IMR-90 (cell line): ENCODE measurements at regions not wholly inside any gene's neighbourhood (a gene's known extent, or its start where the extent isn't known, plus 50 kb on each side); places are given as distances from the start of the nearest gene placed in this dataset.
A peak's percentile ranks its signal among the peaks of the same experiment; 100 is the strongest.

Source experiments
- ATAC-seq: fragments of 200-7000 bp; cut with Tn5 transposase; 2 replicates; pipeline ENCODE4 v1.9.1; 2020; ENCODE audit warnings: low read depth, mild to moderate bottlenecking, moderate library complexity
- BruUV-seq: library from RNA; stranded (reverse); fragments of 400-500 nt; replicated peaks from 2 replicates; lab custom pipeline; 2021; lab: Mats Ljungman, UMichigan
- CTCF ChIA-PET: fragments of 300-600 bp; formaldehyde crosslinking; extraction: SDS; loops from one replicate; lab custom pipeline; 2021; ENCODE audit warnings: antibody characterized with exemption; lab: Yijun Ruan, JAX
- POLR2A ChIA-PET: fragments of 300-600 bp; sonication (Branson Sonifier 250); formaldehyde crosslinking; loops from one replicate; lab custom pipeline; 2022; ENCODE audit warnings: antibody characterized with exemption; ENCODE audit not compliant: unreplicated experiment; lab: Charles Lee
- DNase-seq: peaks from one replicate; pipeline ENCODE4 v3.0.0; 2013
- H2AFZ ChIP-seq: replicated peaks from 2 replicates; pipeline ENCODE3; 2013; ENCODE audit warnings: low read length, mild to moderate bottlenecking; ENCODE audit not compliant: poor library complexity
- H2AK5ac ChIP-seq: 2 replicates; pipeline ENCODE4 v1.6.1; 2013; ENCODE audit warnings: low read depth, low read length, inconsistent platforms
- H2AK9ac ChIP-seq: replicated peaks from 2 replicates; pipeline ENCODE3; 2013; ENCODE audit warnings: mild to moderate bottlenecking, low read depth, low read length, moderate library complexity; ENCODE audit not compliant: poor library complexity
- H2BK120ac ChIP-seq: 2 replicates; pipeline ENCODE4 v1.6.1; 2013; ENCODE audit warnings: low read depth, low read length, inconsistent platforms
- H2BK15ac ChIP-seq: 3 replicates; pipeline ENCODE4 v1.6.1; 2013; ENCODE audit warnings: low read depth, low read length, inconsistent platforms
- H2BK20ac ChIP-seq: 2 replicates; pipeline ENCODE4 v1.6.1; 2013; ENCODE audit warnings: low read depth, mild to moderate bottlenecking, inconsistent platforms, low read length, moderate library complexity
- H2BK5ac ChIP-seq: 2 replicates; pipeline ENCODE4 v1.6.1; 2013; ENCODE audit warnings: mild to moderate bottlenecking, low read depth, low read length, inconsistent platforms; ENCODE audit not compliant: poor library complexity, severe bottlenecking
- H3K14ac ChIP-seq: replicated peaks from 2 replicates; pipeline ENCODE4 v1.6.1; 2013; ENCODE audit warnings: low read depth, low read length, inconsistent platforms
- H3K18ac ChIP-seq: 2 replicates; pipeline ENCODE4 v1.6.1; 2013; ENCODE audit warnings: low read depth, low read length, control low read depth
- H3K23ac ChIP-seq: 2 replicates; pipeline ENCODE4 v1.6.1; 2013; ENCODE audit warnings: low read depth, low read length, inconsistent platforms
- H3K27ac ChIP-seq: 2 replicates; pipeline ENCODE4 v1.5.1; 2013; ENCODE audit warnings: mild to moderate bottlenecking, control low read depth, low read length; ENCODE audit not compliant: insufficient read depth
- H3K27me3 ChIP-seq: 2 replicates; pipeline ENCODE4 v1.6.1; 2013; ENCODE audit warnings: low read length; ENCODE audit not compliant: control insufficient read depth, insufficient read depth
- H3K36me3 ChIP-seq: 2 replicates; pipeline ENCODE4 v1.6.1; 2013; ENCODE audit warnings: low read length, mixed read lengths; ENCODE audit not compliant: control insufficient read depth, insufficient read depth
- H3K4ac ChIP-seq: 2 replicates; pipeline ENCODE4 v1.6.1; 2013; ENCODE audit warnings: low read depth, low read length, inconsistent platforms
- H3K4me1 ChIP-seq: 2 replicates; pipeline ENCODE4 v1.6.1; 2013; ENCODE audit warnings: low read length, mixed read lengths; ENCODE audit not compliant: control insufficient read depth, insufficient read depth
- H3K4me2 ChIP-seq: 2 replicates; pipeline ENCODE4 v1.6.1; 2013; ENCODE audit warnings: low read depth, mild to moderate bottlenecking, control low read depth, low read length, moderate library complexity
- H3K4me3 ChIP-seq: 2 replicates; pipeline ENCODE4 v1.5.1; 2013; ENCODE audit warnings: low read depth, mild to moderate bottlenecking, control low read depth, low read length, moderate library complexity; ENCODE audit not compliant: insufficient read depth
- H3K56ac ChIP-seq: 2 replicates; pipeline ENCODE4 v1.6.1; 2013; ENCODE audit warnings: low read length, inconsistent platforms; ENCODE audit not compliant: insufficient read depth; ENCODE audit errors: extremely low read depth
- H3K79me1 ChIP-seq, 2 experiments: 2 replicates each; pipeline ENCODE4 v1.6.1; 2013; ENCODE audit warnings: low read length in 2 of 2, inconsistent platforms in 1 of 2, low read depth in 1 of 2
- H3K9ac ChIP-seq: 2 replicates; pipeline ENCODE4 v1.6.1; 2013; ENCODE audit warnings: low read depth, low read length, control low read depth
- H3K9me1 ChIP-seq: 2 replicates; pipeline ENCODE4 v1.6.1; 2013; ENCODE audit warnings: low read length, inconsistent platforms; ENCODE audit not compliant: insufficient read depth
- H3K9me3 ChIP-seq: 2 replicates; pipeline ENCODE4 v1.6.1; 2013; ENCODE audit warnings: low read length; ENCODE audit not compliant: control insufficient read depth, insufficient read depth
- H4K20me1 ChIP-seq: 2 replicates; pipeline ENCODE4 v1.6.1; 2013; ENCODE audit warnings: low read length, inconsistent platforms; ENCODE audit not compliant: insufficient read depth
- H4K5ac ChIP-seq: 2 replicates; pipeline ENCODE4 v1.6.1; 2013; ENCODE audit warnings: mild to moderate bottlenecking, low read depth, low read length, control low read depth
- H4K8ac ChIP-seq, 2 experiments: 2 replicates each; pipeline ENCODE4 v1.6.1; 2013; ENCODE audit warnings: low read depth in 2 of 2, low read length in 2 of 2, control low read depth in 1 of 2, inconsistent platforms in 1 of 2
- H4K91ac ChIP-seq: 2 replicates; pipeline ENCODE4 v1.6.1; 2013; ENCODE audit warnings: low read depth, low read length, inconsistent platforms; ENCODE audit not compliant: insufficient read depth
- MAFK ChIP-seq: IDR thresholded peaks from 2 replicates; pipeline ENCODE4 v1.6.1; 2012; ENCODE audit warnings: low read depth, low read length, improper control_type of control experiment
- RFX5 ChIP-seq: IDR thresholded peaks from 2 replicates; pipeline ENCODE4 v1.8.0; 2012; ENCODE audit warnings: low read depth, mild to moderate bottlenecking, low read length, moderate library complexity
- WGBS, 2 experiments: methylation state at CpG; one replicate each; pipeline versions ENCODE4 v1.1.5 to v1.1.7; 2013; ENCODE audit warnings: missing lambda C conversion rate in 2 of 2; ENCODE audit not compliant: insufficient read length in 1 of 2; ENCODE audit errors: extremely low coverage in 2 of 2; 5-methylcytosine and 5-hydroxymethylcytosine counted together
- dilution Hi-C: fragments of 300-500 bp; cut with HindIII; formaldehyde crosslinking; loops from one replicate; pipeline ENCODE4 v1.14.3; 2018; ENCODE audit warnings: low sequenced_read_pairs; ENCODE audit not compliant: unreplicated experiment
- in situ Hi-C: fragments of 300-500 bp; cut with MboI; formaldehyde crosslinking; loops from 3 replicates; pipeline ENCODE4 v1.14.3; 2019; ENCODE audit warnings: low sequenced_read_pairs, inconsistent platforms, mixed read lengths
- intact Hi-C: fragments of 100-400 bp; cut with micrococcal nuclease; formaldehyde crosslinking; loops from 2 replicates; pipeline ENCODE4 v1.10.0; 2022

DNA sequence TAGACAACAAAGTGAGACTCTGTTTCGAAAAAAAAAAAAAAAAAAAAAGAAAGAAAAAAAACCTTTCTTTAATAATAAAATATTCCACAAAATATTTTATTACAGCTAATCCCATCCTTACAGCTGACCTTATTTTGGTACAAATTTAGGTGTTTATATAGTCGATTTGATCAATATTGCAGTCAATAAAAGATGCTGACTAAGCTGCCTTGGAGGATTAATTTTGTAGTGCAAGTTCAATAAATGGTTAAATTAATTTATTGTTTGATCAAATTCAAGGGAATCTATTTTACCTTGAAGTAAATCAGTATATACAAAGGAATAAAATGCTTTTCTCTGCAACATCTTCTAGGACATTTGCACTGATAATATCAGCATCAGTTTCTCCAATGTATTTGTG, 1764.3 kb downstream of the NCAM2 start:
- CTCF ChIA-PET, result no interaction called here
- POLR2A ChIA-PET, result no interaction called here
- no peak for DNase-seq

More for the DNA sequence above, 1764.3 kb downstream of the NCAM2 start:
- Histone ChIP-seq H3K4ac (no peak overlapping the region), H3K36me3 (no peaks in the 10 kb centered on the region), H3K9ac (no peak overlapping the region), H2BK120ac (no peak overlapping the region), H4K8ac (no peak overlapping the region), H3K56ac (no peak overlapping the region), H4K5ac (no peak overlapping the region), H2AK9ac (no peak overlapping the region), H3K9me1 (no peaks in the 10 kb centered on the region), H2BK15ac (no peak overlapping the region), H2BK5ac (no peak overlapping the region), H3K4me3 (no peak overlapping the region), H3K4me2 (no peak overlapping the region), H2AFZ (no peak overlapping the region), H3K27me3 (no peaks in the 10 kb centered on the region), H3K18ac (no peak overlapping the region), H2BK20ac (no peak overlapping the region), H2AK5ac (no peak overlapping the region), H4K20me1 (no peaks in the 10 kb centered on the region), H3K4me1 (no peaks in the 10 kb centered on the region), H3K9me3 (peaks cover 2% of the 10 kb centered on the region; the same call in 1 of the 2 replicates), H3K23ac (no peak overlapping the region), H4K91ac (no peak overlapping the region), H3K27ac (no peak overlapping the region), H3K79me1 (no peaks in the 10 kb centered on the region), H3K14ac (no peak overlapping the region)
- no TSS peak for BruUV-seq
- intact Hi-C loops, result no loop called here
- dilution Hi-C loops, result no loop called here
- no CpG with 5 or more reads among the region's 2 CpGs for WGBS, 2 experiments
- in situ Hi-C loops, result no loop called here
- TF ChIP-seq MAFK, result peak; percentile 65
- TF ChIP-seq RFX5, result no peak
- ATAC-seq, result no peak
